IMR-90 (cell line): ENCODE measurements at regions not wholly inside any gene's neighbourhood (a gene's known extent, or its start where the extent isn't known, plus 50 kb on each side); places are given as distances from the start of the nearest gene placed in this dataset.

ENCODE experiments used
- ATAC-seq: fragments of 200-7000 bp; cut with Tn5 transposase; 2 replicates; pipeline ENCODE4 v1.9.1; 2020; ENCODE audit warnings: low read depth, mild to moderate bottlenecking, moderate library complexity
- BruUV-seq: library from RNA; stranded (reverse); fragments of 400-500 nt; replicated peaks from 2 replicates; lab custom pipeline; 2021; lab: Mats Ljungman, UMichigan
- CTCF ChIA-PET: fragments of 300-600 bp; formaldehyde crosslinking; extraction: SDS; loops from one replicate; lab custom pipeline; 2021; ENCODE audit warnings: antibody characterized with exemption; lab: Yijun Ruan, JAX
- POLR2A ChIA-PET: fragments of 300-600 bp; sonication (Branson Sonifier 250); formaldehyde crosslinking; loops from one replicate; lab custom pipeline; 2022; ENCODE audit warnings: antibody characterized with exemption; ENCODE audit not compliant: unreplicated experiment; lab: Charles Lee
- DNase-seq: peaks from one replicate; pipeline ENCODE4 v3.0.0; 2013
- H2AFZ ChIP-seq: replicated peaks from 2 replicates; pipeline ENCODE3; 2013; ENCODE audit warnings: low read length, mild to moderate bottlenecking; ENCODE audit not compliant: poor library complexity
- H2AK5ac ChIP-seq: 2 replicates; pipeline ENCODE4 v1.6.1; 2013; ENCODE audit warnings: low read depth, low read length, inconsistent platforms
- H2AK9ac ChIP-seq: replicated peaks from 2 replicates; pipeline ENCODE3; 2013; ENCODE audit warnings: mild to moderate bottlenecking, low read depth, low read length, moderate library complexity; ENCODE audit not compliant: poor library complexity
- H2BK120ac ChIP-seq: 2 replicates; pipeline ENCODE4 v1.6.1; 2013; ENCODE audit warnings: low read depth, low read length, inconsistent platforms
- H2BK15ac ChIP-seq: 3 replicates; pipeline ENCODE4 v1.6.1; 2013; ENCODE audit warnings: low read depth, low read length, inconsistent platforms
- H2BK20ac ChIP-seq: 2 replicates; pipeline ENCODE4 v1.6.1; 2013; ENCODE audit warnings: low read depth, mild to moderate bottlenecking, inconsistent platforms, low read length, moderate library complexity
- H2BK5ac ChIP-seq: 2 replicates; pipeline ENCODE4 v1.6.1; 2013; ENCODE audit warnings: mild to moderate bottlenecking, low read depth, low read length, inconsistent platforms; ENCODE audit not compliant: poor library complexity, severe bottlenecking
- H3K14ac ChIP-seq: replicated peaks from 2 replicates; pipeline ENCODE4 v1.6.1; 2013; ENCODE audit warnings: low read depth, low read length, inconsistent platforms
- H3K18ac ChIP-seq: 2 replicates; pipeline ENCODE4 v1.6.1; 2013; ENCODE audit warnings: low read depth, low read length, control low read depth
- H3K23ac ChIP-seq: 2 replicates; pipeline ENCODE4 v1.6.1; 2013; ENCODE audit warnings: low read depth, low read length, inconsistent platforms
- H3K27ac ChIP-seq: 2 replicates; pipeline ENCODE4 v1.5.1; 2013; ENCODE audit warnings: mild to moderate bottlenecking, control low read depth, low read length; ENCODE audit not compliant: insufficient read depth
- H3K27me3 ChIP-seq: 2 replicates; pipeline ENCODE4 v1.6.1; 2013; ENCODE audit warnings: low read length; ENCODE audit not compliant: control insufficient read depth, insufficient read depth
- H3K36me3 ChIP-seq: 2 replicates; pipeline ENCODE4 v1.6.1; 2013; ENCODE audit warnings: low read length, mixed read lengths; ENCODE audit not compliant: control insufficient read depth, insufficient read depth
- H3K4ac ChIP-seq: 2 replicates; pipeline ENCODE4 v1.6.1; 2013; ENCODE audit warnings: low read depth, low read length, inconsistent platforms
- H3K4me1 ChIP-seq: 2 replicates; pipeline ENCODE4 v1.6.1; 2013; ENCODE audit warnings: low read length, mixed read lengths; ENCODE audit not compliant: control insufficient read depth, insufficient read depth
- H3K4me2 ChIP-seq: 2 replicates; pipeline ENCODE4 v1.6.1; 2013; ENCODE audit warnings: low read depth, mild to moderate bottlenecking, control low read depth, low read length, moderate library complexity
- H3K4me3 ChIP-seq: 2 replicates; pipeline ENCODE4 v1.5.1; 2013; ENCODE audit warnings: low read depth, mild to moderate bottlenecking, control low read depth, low read length, moderate library complexity; ENCODE audit not compliant: insufficient read depth
- H3K56ac ChIP-seq: 2 replicates; pipeline ENCODE4 v1.6.1; 2013; ENCODE audit warnings: low read length, inconsistent platforms; ENCODE audit not compliant: insufficient read depth; ENCODE audit errors: extremely low read depth
- H3K79me1 ChIP-seq, 2 experiments: 2 replicates each; pipeline ENCODE4 v1.6.1; 2013; ENCODE audit warnings: low read length in 2 of 2, inconsistent platforms in 1 of 2, low read depth in 1 of 2
- H3K9ac ChIP-seq: 2 replicates; pipeline ENCODE4 v1.6.1; 2013; ENCODE audit warnings: low read depth, low read length, control low read depth
- H3K9me1 ChIP-seq: 2 replicates; pipeline ENCODE4 v1.6.1; 2013; ENCODE audit warnings: low read length, inconsistent platforms; ENCODE audit not compliant: insufficient read depth
- H3K9me3 ChIP-seq: 2 replicates; pipeline ENCODE4 v1.6.1; 2013; ENCODE audit warnings: low read length; ENCODE audit not compliant: control insufficient read depth, insufficient read depth
- H4K20me1 ChIP-seq: 2 replicates; pipeline ENCODE4 v1.6.1; 2013; ENCODE audit warnings: low read length, inconsistent platforms; ENCODE audit not compliant: insufficient read depth
- H4K5ac ChIP-seq: 2 replicates; pipeline ENCODE4 v1.6.1; 2013; ENCODE audit warnings: mild to moderate bottlenecking, low read depth, low read length, control low read depth
- H4K8ac ChIP-seq, 2 experiments: 2 replicates each; pipeline ENCODE4 v1.6.1; 2013; ENCODE audit warnings: low read depth in 2 of 2, low read length in 2 of 2, control low read depth in 1 of 2, inconsistent platforms in 1 of 2
- H4K91ac ChIP-seq: 2 replicates; pipeline ENCODE4 v1.6.1; 2013; ENCODE audit warnings: low read depth, low read length, inconsistent platforms; ENCODE audit not compliant: insufficient read depth
- ELK1 ChIP-seq: fragments of 150-350 bp; IDR thresholded peaks from 2 replicates; pipeline ENCODE4 v1.6.1; 2016; ENCODE audit warnings: low read depth, mild to moderate bottlenecking, low read length, moderate library complexity, borderline replicate concordance
- MAFK ChIP-seq: IDR thresholded peaks from 2 replicates; pipeline ENCODE4 v1.6.1; 2012; ENCODE audit warnings: low read depth, low read length, improper control_type of control experiment
- RAD21 ChIP-seq: IDR thresholded peaks from 2 replicates; pipeline ENCODE4 v1.6.1; 2012; ENCODE audit warnings: low read length, improper control_type of control experiment
- RCOR1 ChIP-seq: IDR thresholded peaks from 2 replicates; pipeline ENCODE4 v1.6.1; 2012; ENCODE audit warnings: mild to moderate bottlenecking, low read length, improper control_type of control experiment; ENCODE audit not compliant: insufficient replicate concordance
- WGBS, 2 experiments: methylation state at CpG; one replicate each; pipeline versions ENCODE4 v1.1.5 to v1.1.7; 2013; ENCODE audit warnings: missing lambda C conversion rate in 2 of 2; ENCODE audit not compliant: insufficient read length in 1 of 2; ENCODE audit errors: extremely low coverage in 2 of 2; 5-methylcytosine and 5-hydroxymethylcytosine counted together
- dilution Hi-C: fragments of 300-500 bp; cut with HindIII; formaldehyde crosslinking; loops from one replicate; pipeline ENCODE4 v1.14.3; 2018; ENCODE audit warnings: low sequenced_read_pairs; ENCODE audit not compliant: unreplicated experiment
- in situ Hi-C: fragments of 300-500 bp; cut with MboI; formaldehyde crosslinking; loops from 3 replicates; pipeline ENCODE4 v1.14.3; 2019; ENCODE audit warnings: low sequenced_read_pairs, inconsistent platforms, mixed read lengths
- intact Hi-C: fragments of 100-400 bp; cut with micrococcal nuclease; formaldehyde crosslinking; loops from 2 replicates; pipeline ENCODE4 v1.10.0; 2022

- dilution Hi-C loops, result no loop called here
- H2BK20ac ChIP-seq, result no peak overlapping the region
- H3K4me3 ChIP-seq, result no peak overlapping the region
- intact Hi-C loops, result no loop called here
- H3K27ac ChIP-seq, result no peak overlapping the region
- no peak for DNase-seq
- ChIA-PET CTCF (no interaction called here), POLR2A (no interaction called here)
- peaks cover 8% of the 10 kb centered on the region for H3K9me3 ChIP-seq
- no TSS peak for BruUV-seq
- no peak overlapping the region for H3K18ac ChIP-seq
- H2BK120ac ChIP-seq, result no peak overlapping the region
- no peak overlapping the region for H3K9ac ChIP-seq
- no peak overlapping the region for H2AK9ac ChIP-seq
- no peaks in the 10 kb centered on the region for H3K4me1 ChIP-seq
- no peak overlapping the region for H3K4me2 ChIP-seq
- no peak overlapping the region for H3K56ac ChIP-seq
- H3K79me1 ChIP-seq, result no peaks in the 10 kb centered on the region
- no peak for ATAC-seq
- no peaks in the 10 kb centered on the region for H3K36me3 ChIP-seq
- no peak overlapping the region for H2BK5ac ChIP-seq
- no peak overlapping the region for H4K5ac ChIP-seq
- no CpG with 5 or more reads among the region's 6 CpGs for WGBS, 2 experiments
- H4K8ac ChIP-seq, result no peak overlapping the region
- no peak overlapping the region for H2AK5ac ChIP-seq
- no peak overlapping the region for H4K91ac ChIP-seq
- H2BK15ac ChIP-seq, result no peak overlapping the region
- H2AFZ ChIP-seq, result no peak overlapping the region
- no peaks in the 10 kb centered on the region for H3K27me3 ChIP-seq
- no peak for TF ChIP-seq ELK1
- TF ChIP-seq MAFK, result no peak
- TF ChIP-seq RAD21, result no peak
- no peak for TF ChIP-seq RCOR1
- in situ Hi-C loops, result no loop called here
- H3K9me1 ChIP-seq, result no peaks in the 10 kb centered on the region
- no peak overlapping the region for H3K14ac ChIP-seq
- H3K23ac ChIP-seq, result no peak overlapping the region
- H3K4ac ChIP-seq, result no peak overlapping the region
- H4K20me1 ChIP-seq, result no peaks in the 10 kb centered on the region
These were observed 1007.0 kb upstream of the CELF4 start for GRCh38 chr18:38572554-38573111.
